ENCODE measurements at regions not wholly inside any gene's neighbourhood (a gene's known extent, or its start where the extent isn't known, plus 50 kb on each side); places are given as distances from the start of the nearest gene placed in this dataset.
A peak's percentile ranks its signal among the peaks of the same experiment; 100 is the strongest.
"Not testable (repeated sequence)": the region's sequence is repeated elsewhere in the genome, so short reads cannot be mapped to it uniquely, and the experiment has no call there.

- not testable (repeated sequence) for DNase-seq
These were observed 5001.9 kb upstream of the OR11H1 start for GRCh38 chr22:10526079-10526478.

- not testable (repeated sequence) for DNase-seq
These were observed 4996.9 kb upstream of the OR11H1 start for GRCh38 chr22:10531141-10531540.

- DNase-seq: peak; percentile 3
These were observed 4955.5 kb upstream of the OR11H1 start for GRCh38 chr22:10572531-10572930.

- DNase-seq: not testable (repeated sequence)
These were observed 4926.9 kb upstream of the OR11H1 start for GRCh38 chr22:10601071-10601470.

GRCh38 chr22:10631961-10632360 is 4896.0 kb upstream of the OR11H1 start:
- DNase-seq: not testable (repeated sequence)

GRCh38 chr22:10635341-10635740 is 4892.7 kb upstream of the OR11H1 start:
- DNase-seq: not testable (repeated sequence)

- not testable (repeated sequence) for DNase-seq
These were observed 4865.2 kb upstream of the OR11H1 start for GRCh38 chr22:10662818-10663217.

- DNase-seq: not testable (repeated sequence)
These were observed 4854.9 kb upstream of the OR11H1 start for GRCh38 chr22:10673065-10673464.

- DNase-seq: not testable (repeated sequence)
These were observed 4849.3 kb upstream of the OR11H1 start for GRCh38 chr22:10678720-10679119.

GRCh38 chr22:10685436-10685835 is 4842.6 kb upstream of the OR11H1 start:
- not testable (repeated sequence) for DNase-seq

GRCh38 chr22:10687256-10687655 is 4840.7 kb upstream of the OR11H1 start:
- not testable (repeated sequence) for DNase-seq

- not testable (repeated sequence) for DNase-seq
These were observed 4829.2 kb upstream of the OR11H1 start for GRCh38 chr22:10698836-10699235.

- not testable (repeated sequence) for DNase-seq
These were observed 4828.5 kb upstream of the OR11H1 start for GRCh38 chr22:10699301-10700097.

GRCh38 chr22:10708175-10708574 is 4819.8 kb upstream of the OR11H1 start:
- not testable (repeated sequence) for DNase-seq

- DNase-seq: not testable (repeated sequence)
These were observed 4817.1 kb upstream of the OR11H1 start for GRCh38 chr22:10710923-10711322.

- DNase-seq: not testable (repeated sequence)
These were observed 4805.2 kb upstream of the OR11H1 start for GRCh38 chr22:10722804-10723203.

GRCh38 chr22:10723966-10724365 is 4804.0 kb upstream of the OR11H1 start:
- DNase-seq: not testable (repeated sequence)

- no peak for DNase-seq
These were observed 4800.6 kb upstream of the OR11H1 start for GRCh38 chr22:10727393-10727792.

GRCh38 chr22:10729979-10730378 is 4798.0 kb upstream of the OR11H1 start:
- DNase-seq: not testable (repeated sequence)

GRCh38 chr22:10730706-10731105 is 4797.3 kb upstream of the OR11H1 start:
- DNase-seq: not testable (repeated sequence)

- not testable (repeated sequence) for DNase-seq
These were observed 4796.6 kb upstream of the OR11H1 start for GRCh38 chr22:10731246-10731974.

GRCh38 chr22:10735075-10735474 is 4792.9 kb upstream of the OR11H1 start:
- DNase-seq: not testable (repeated sequence)

- not testable (repeated sequence) for DNase-seq
These were observed 4791.1 kb upstream of the OR11H1 start for GRCh38 chr22:10736879-10737278.

GRCh38 chr22:10737931-10738330 is 4790.1 kb upstream of the OR11H1 start:
- DNase-seq: not testable (repeated sequence)

Measured in activated CD8-positive, alpha-beta memory T cell treated with anti-CD3 and anti-CD28 coated beads, Interleukin-2, amount 50 U/mL, for 4 hours (primary cell).